ENCODE measurements at regions not wholly inside any gene's neighbourhood (a gene's known extent, or its start where the extent isn't known, plus 50 kb on each side); places are given as distances from the start of the nearest gene placed in this dataset.

- TF ChIP-seq ZZZ3 (CRISPR knock-in tag; IDR thresholded peaks at IDR 0.05; ENCODE audit: borderline replicate concordance) (no peak), ZNF589 (CRISPR knock-in tag; conservative IDR thresholded peaks at IDR 0.05) (no peak), ZXDC (CRISPR knock-in tag; IDR thresholded peaks at IDR 0.05) (no peak), ZNF777 (CRISPR knock-in tag; IDR thresholded peaks at IDR 0.05) (no peak), ZNF281 (CRISPR knock-in tag; IDR thresholded peaks at IDR 0.05; ENCODE audit: borderline replicate concordance) (no peak), ZNF510 (CRISPR knock-in tag; IDR thresholded peaks at IDR 0.05; ENCODE audit: low read depth) (no peak), PREB (CRISPR knock-in tag; IDR thresholded peaks at IDR 0.05) (no peak), THAP8 (CRISPR knock-in tag; IDR thresholded peaks at IDR 0.05; ENCODE audit: borderline replicate concordance) (no peak), SRSF4 (IDR thresholded peaks at IDR 0.05; ENCODE audit: low read depth, low read length, poor library complexity, severe bottlenecking) (no peak), TBP (CRISPR knock-in tag; IDR thresholded peaks at IDR 0.05) (no peak), MTERF4 (CRISPR knock-in tag; IDR thresholded peaks at IDR 0.05) (no peak), ZSCAN22 (CRISPR knock-in tag; IDR thresholded peaks at IDR 0.05) (no peak)
These were observed 77.0 kb upstream of the STARD4 start (continued) for GRCh38 chr5:111589316-111589715.
